IMR-90 (cell line): ENCODE measurements at regions not wholly inside any gene's neighbourhood (a gene's known extent, or its start where the extent isn't known, plus 50 kb on each side); places are given as distances from the start of the nearest gene placed in this dataset.

Experiments
- ATAC-seq: fragments of 200-7000 bp; cut with Tn5 transposase; 2 replicates; pipeline ENCODE4 v1.9.1; 2020; ENCODE audit warnings: low read depth, mild to moderate bottlenecking, moderate library complexity
- BruUV-seq: library from RNA; stranded (reverse); fragments of 400-500 nt; replicated peaks from 2 replicates; lab custom pipeline; 2021; lab: Mats Ljungman, UMichigan
- CTCF ChIA-PET: fragments of 300-600 bp; formaldehyde crosslinking; extraction: SDS; loops from one replicate; lab custom pipeline; 2021; ENCODE audit warnings: antibody characterized with exemption; lab: Yijun Ruan, JAX
- POLR2A ChIA-PET: fragments of 300-600 bp; sonication (Branson Sonifier 250); formaldehyde crosslinking; loops from one replicate; lab custom pipeline; 2022; ENCODE audit warnings: antibody characterized with exemption; ENCODE audit not compliant: unreplicated experiment; lab: Charles Lee
- DNase-seq: peaks from one replicate; pipeline ENCODE4 v3.0.0; 2013
- H2AFZ ChIP-seq: replicated peaks from 2 replicates; pipeline ENCODE3; 2013; ENCODE audit warnings: low read length, mild to moderate bottlenecking; ENCODE audit not compliant: poor library complexity
- H2AK5ac ChIP-seq: 2 replicates; pipeline ENCODE4 v1.6.1; 2013; ENCODE audit warnings: low read depth, low read length, inconsistent platforms
- H2AK9ac ChIP-seq: replicated peaks from 2 replicates; pipeline ENCODE3; 2013; ENCODE audit warnings: mild to moderate bottlenecking, low read depth, low read length, moderate library complexity; ENCODE audit not compliant: poor library complexity
- H2BK120ac ChIP-seq: 2 replicates; pipeline ENCODE4 v1.6.1; 2013; ENCODE audit warnings: low read depth, low read length, inconsistent platforms
- H2BK15ac ChIP-seq: 3 replicates; pipeline ENCODE4 v1.6.1; 2013; ENCODE audit warnings: low read depth, low read length, inconsistent platforms
- H2BK20ac ChIP-seq: 2 replicates; pipeline ENCODE4 v1.6.1; 2013; ENCODE audit warnings: low read depth, mild to moderate bottlenecking, inconsistent platforms, low read length, moderate library complexity
- H2BK5ac ChIP-seq: 2 replicates; pipeline ENCODE4 v1.6.1; 2013; ENCODE audit warnings: mild to moderate bottlenecking, low read depth, low read length, inconsistent platforms; ENCODE audit not compliant: poor library complexity, severe bottlenecking
- H3K14ac ChIP-seq: replicated peaks from 2 replicates; pipeline ENCODE4 v1.6.1; 2013; ENCODE audit warnings: low read depth, low read length, inconsistent platforms
- H3K18ac ChIP-seq: 2 replicates; pipeline ENCODE4 v1.6.1; 2013; ENCODE audit warnings: low read depth, low read length, control low read depth
- H3K23ac ChIP-seq: 2 replicates; pipeline ENCODE4 v1.6.1; 2013; ENCODE audit warnings: low read depth, low read length, inconsistent platforms
- H3K27ac ChIP-seq: 2 replicates; pipeline ENCODE4 v1.5.1; 2013; ENCODE audit warnings: mild to moderate bottlenecking, control low read depth, low read length; ENCODE audit not compliant: insufficient read depth
- H3K27me3 ChIP-seq: 2 replicates; pipeline ENCODE4 v1.6.1; 2013; ENCODE audit warnings: low read length; ENCODE audit not compliant: control insufficient read depth, insufficient read depth
- H3K36me3 ChIP-seq: 2 replicates; pipeline ENCODE4 v1.6.1; 2013; ENCODE audit warnings: low read length, mixed read lengths; ENCODE audit not compliant: control insufficient read depth, insufficient read depth
- H3K4ac ChIP-seq: 2 replicates; pipeline ENCODE4 v1.6.1; 2013; ENCODE audit warnings: low read depth, low read length, inconsistent platforms
- H3K4me1 ChIP-seq: 2 replicates; pipeline ENCODE4 v1.6.1; 2013; ENCODE audit warnings: low read length, mixed read lengths; ENCODE audit not compliant: control insufficient read depth, insufficient read depth
- H3K4me2 ChIP-seq: 2 replicates; pipeline ENCODE4 v1.6.1; 2013; ENCODE audit warnings: low read depth, mild to moderate bottlenecking, control low read depth, low read length, moderate library complexity
- H3K4me3 ChIP-seq: 2 replicates; pipeline ENCODE4 v1.5.1; 2013; ENCODE audit warnings: low read depth, mild to moderate bottlenecking, control low read depth, low read length, moderate library complexity; ENCODE audit not compliant: insufficient read depth
- H3K56ac ChIP-seq: 2 replicates; pipeline ENCODE4 v1.6.1; 2013; ENCODE audit warnings: low read length, inconsistent platforms; ENCODE audit not compliant: insufficient read depth; ENCODE audit errors: extremely low read depth
- H3K79me1 ChIP-seq, 2 experiments: 2 replicates each; pipeline ENCODE4 v1.6.1; 2013; ENCODE audit warnings: low read length in 2 of 2, inconsistent platforms in 1 of 2, low read depth in 1 of 2
- H3K9ac ChIP-seq: 2 replicates; pipeline ENCODE4 v1.6.1; 2013; ENCODE audit warnings: low read depth, low read length, control low read depth
- H3K9me1 ChIP-seq: 2 replicates; pipeline ENCODE4 v1.6.1; 2013; ENCODE audit warnings: low read length, inconsistent platforms; ENCODE audit not compliant: insufficient read depth
- H3K9me3 ChIP-seq: 2 replicates; pipeline ENCODE4 v1.6.1; 2013; ENCODE audit warnings: low read length; ENCODE audit not compliant: control insufficient read depth, insufficient read depth
- H4K20me1 ChIP-seq: 2 replicates; pipeline ENCODE4 v1.6.1; 2013; ENCODE audit warnings: low read length, inconsistent platforms; ENCODE audit not compliant: insufficient read depth
- H4K5ac ChIP-seq: 2 replicates; pipeline ENCODE4 v1.6.1; 2013; ENCODE audit warnings: mild to moderate bottlenecking, low read depth, low read length, control low read depth
- H4K8ac ChIP-seq, 2 experiments: 2 replicates each; pipeline ENCODE4 v1.6.1; 2013; ENCODE audit warnings: low read depth in 2 of 2, low read length in 2 of 2, control low read depth in 1 of 2, inconsistent platforms in 1 of 2
- H4K91ac ChIP-seq: 2 replicates; pipeline ENCODE4 v1.6.1; 2013; ENCODE audit warnings: low read depth, low read length, inconsistent platforms; ENCODE audit not compliant: insufficient read depth
- CEBPB ChIP-seq: IDR thresholded peaks from 2 replicates; pipeline ENCODE4 v1.6.1; 2012; ENCODE audit warnings: low read depth, low read length, improper control_type of control experiment
- FOS ChIP-seq: fragments of 150-350 bp; IDR thresholded peaks from 2 replicates; pipeline ENCODE4 v1.6.1; 2016; ENCODE audit warnings: low read depth, low read length
- MAFK ChIP-seq: IDR thresholded peaks from 2 replicates; pipeline ENCODE4 v1.6.1; 2012; ENCODE audit warnings: low read depth, low read length, improper control_type of control experiment
- MAZ ChIP-seq: IDR thresholded peaks from 2 replicates; pipeline ENCODE4 v1.6.1; 2012; ENCODE audit warnings: low read depth, mild to moderate bottlenecking, low read length, improper control_type of control experiment, moderate library complexity, borderline replicate concordance
- MXI1 ChIP-seq: IDR thresholded peaks from 2 replicates; pipeline ENCODE4 v1.6.1; 2012; ENCODE audit warnings: low read depth, mild to moderate bottlenecking, low read length, moderate library complexity, borderline replicate concordance
- NFE2L2 ChIP-seq: fragments of 150-350 bp; IDR thresholded peaks from 2 replicates; pipeline ENCODE4 v1.6.1; 2016; ENCODE audit warnings: low read depth, mild to moderate bottlenecking, low read length
- RAD21 ChIP-seq: IDR thresholded peaks from 2 replicates; pipeline ENCODE4 v1.6.1; 2012; ENCODE audit warnings: low read length, improper control_type of control experiment
- RCOR1 ChIP-seq: IDR thresholded peaks from 2 replicates; pipeline ENCODE4 v1.6.1; 2012; ENCODE audit warnings: mild to moderate bottlenecking, low read length, improper control_type of control experiment; ENCODE audit not compliant: insufficient replicate concordance
- RFX5 ChIP-seq: IDR thresholded peaks from 2 replicates; pipeline ENCODE4 v1.8.0; 2012; ENCODE audit warnings: low read depth, mild to moderate bottlenecking, low read length, moderate library complexity
- WGBS, 2 experiments: methylation state at CpG; one replicate each; pipeline versions ENCODE4 v1.1.5 to v1.1.7; 2013; ENCODE audit warnings: missing lambda C conversion rate in 2 of 2; ENCODE audit not compliant: insufficient read length in 1 of 2; ENCODE audit errors: extremely low coverage in 2 of 2; 5-methylcytosine and 5-hydroxymethylcytosine counted together
- dilution Hi-C: fragments of 300-500 bp; cut with HindIII; formaldehyde crosslinking; loops from one replicate; pipeline ENCODE4 v1.14.3; 2018; ENCODE audit warnings: low sequenced_read_pairs; ENCODE audit not compliant: unreplicated experiment
- in situ Hi-C: fragments of 300-500 bp; cut with MboI; formaldehyde crosslinking; loops from 3 replicates; pipeline ENCODE4 v1.14.3; 2019; ENCODE audit warnings: low sequenced_read_pairs, inconsistent platforms, mixed read lengths
- intact Hi-C: fragments of 100-400 bp; cut with micrococcal nuclease; formaldehyde crosslinking; loops from 2 replicates; pipeline ENCODE4 v1.10.0; 2022
- TF ChIP-seq, protein P1 (sequence below): fragments of 150-350 bp; IDR thresholded peaks from 2 replicates; pipeline ENCODE4 v1.6.1; 2016; ENCODE audit warnings: low read depth, mild to moderate bottlenecking, low read length, moderate library complexity, borderline replicate concordance
- TF ChIP-seq, protein P2 (sequence below): fragments of 150-350 bp; IDR thresholded peaks from 2 replicates; pipeline ENCODE4 v1.6.1; 2017; ENCODE audit warnings: mild to moderate bottlenecking, antibody characterized with exemption, low read length, low read depth
- TF ChIP-seq, protein P3 (sequence below): conservative IDR thresholded peaks from 2 replicates; pipeline ENCODE4 v1.5.1; 2012; ENCODE audit warnings: mild to moderate bottlenecking, low read depth, low read length, improper control_type of control experiment

DNA sequence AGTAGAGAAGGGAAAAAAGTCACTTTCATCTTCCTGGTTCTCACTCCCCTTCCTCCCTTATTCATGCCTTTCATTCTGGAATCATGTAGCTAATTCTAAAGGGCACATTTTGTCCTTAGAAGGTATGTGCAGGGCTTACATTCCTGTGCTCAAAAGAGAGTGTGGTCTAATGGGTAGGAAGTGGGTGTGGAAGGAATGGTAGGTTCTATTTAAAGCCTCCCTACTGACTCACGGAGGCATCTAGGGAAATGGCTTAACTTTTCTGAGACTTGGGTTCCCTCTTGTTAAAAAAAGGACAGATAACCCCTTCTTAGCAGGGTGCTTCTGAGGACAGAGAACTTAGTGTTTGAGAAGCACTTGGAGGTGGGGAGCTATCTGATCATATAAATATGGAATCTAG, 249.3 kb upstream of the DUSP10 start:
- Histone ChIP-seq H4K91ac (peak overlapping the region; percentile 69), H2AK5ac (peak overlapping the region; percentile 64; the same call in 1 of the 2 replicates), H3K56ac (no peak overlapping the region), H3K4me2 (no peak overlapping the region), H3K4me3 (no peak overlapping the region), H3K9ac (no peak overlapping the region), H3K9me3 (no peaks in the 10 kb centered on the region), H3K4me1 (peaks cover 38% of the 10 kb centered on the region), H3K79me1 (no peaks in the 10 kb centered on the region), H2BK15ac (0 out of 3 replicates have a peak overlapping the region, but pooled peaks have one; percentile 86), H2BK5ac (peak overlapping the region; percentile 46), H3K18ac (peak overlapping the region; percentile 81; the same call in 1 of the 2 replicates), H3K9me1 (peaks cover 30% of the 10 kb centered on the region), H4K5ac (no peak overlapping the region; the same call in 1 of the 2 replicates), H3K14ac (peak overlapping the region; percentile 32), H3K36me3 (no peaks in the 10 kb centered on the region), H2AFZ (no peak overlapping the region), H2BK20ac (peak overlapping the region; percentile 79), H4K20me1 (no peaks in the 10 kb centered on the region), H3K27ac (no peak overlapping the region), H3K4ac (peak overlapping the region; percentile 73), H3K27me3 (no peaks in the 10 kb centered on the region), H2AK9ac (no peak overlapping the region), H3K23ac (peak overlapping the region; percentile 26; the same call in 1 of the 2 replicates), H4K8ac (peak overlapping the region; percentile 38 to 56; a peak in 3 of 4 replicates), H2BK120ac (peak overlapping the region; percentile 73)
- no CpG with 5 or more reads among the region's 1 CpG for WGBS, 2 experiments
- dilution Hi-C loops = no loop called here
- TF ChIP-seq MAFK (no peak), RAD21 (no peak), FOS (no peak), NFE2L2 (no peak), CEBPB (no peak), RFX5 (no peak), MXI1 (no peak), MAZ (no peak), RCOR1 (no peak)
- TF ChIP-seq, protein P1, sequence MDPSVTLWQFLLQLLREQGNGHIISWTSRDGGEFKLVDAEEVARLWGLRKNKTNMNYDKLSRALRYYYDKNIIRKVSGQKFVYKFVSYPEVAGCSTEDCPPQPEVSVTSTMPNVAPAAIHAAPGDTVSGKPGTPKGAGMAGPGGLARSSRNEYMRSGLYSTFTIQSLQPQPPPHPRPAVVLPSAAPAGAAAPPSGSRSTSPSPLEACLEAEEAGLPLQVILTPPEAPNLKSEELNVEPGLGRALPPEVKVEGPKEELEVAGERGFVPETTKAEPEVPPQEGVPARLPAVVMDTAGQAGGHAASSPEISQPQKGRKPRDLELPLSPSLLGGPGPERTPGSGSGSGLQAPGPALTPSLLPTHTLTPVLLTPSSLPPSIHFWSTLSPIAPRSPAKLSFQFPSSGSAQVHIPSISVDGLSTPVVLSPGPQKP = no peak
- TF ChIP-seq, protein P2, sequence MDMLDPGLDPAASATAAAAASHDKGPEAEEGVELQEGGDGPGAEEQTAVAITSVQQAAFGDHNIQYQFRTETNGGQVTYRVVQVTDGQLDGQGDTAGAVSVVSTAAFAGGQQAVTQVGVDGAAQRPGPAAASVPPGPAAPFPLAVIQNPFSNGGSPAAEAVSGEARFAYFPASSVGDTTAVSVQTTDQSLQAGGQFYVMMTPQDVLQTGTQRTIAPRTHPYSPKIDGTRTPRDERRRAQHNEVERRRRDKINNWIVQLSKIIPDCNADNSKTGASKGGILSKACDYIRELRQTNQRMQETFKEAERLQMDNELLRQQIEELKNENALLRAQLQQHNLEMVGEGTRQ = no peak
- TF ChIP-seq, protein P3, sequence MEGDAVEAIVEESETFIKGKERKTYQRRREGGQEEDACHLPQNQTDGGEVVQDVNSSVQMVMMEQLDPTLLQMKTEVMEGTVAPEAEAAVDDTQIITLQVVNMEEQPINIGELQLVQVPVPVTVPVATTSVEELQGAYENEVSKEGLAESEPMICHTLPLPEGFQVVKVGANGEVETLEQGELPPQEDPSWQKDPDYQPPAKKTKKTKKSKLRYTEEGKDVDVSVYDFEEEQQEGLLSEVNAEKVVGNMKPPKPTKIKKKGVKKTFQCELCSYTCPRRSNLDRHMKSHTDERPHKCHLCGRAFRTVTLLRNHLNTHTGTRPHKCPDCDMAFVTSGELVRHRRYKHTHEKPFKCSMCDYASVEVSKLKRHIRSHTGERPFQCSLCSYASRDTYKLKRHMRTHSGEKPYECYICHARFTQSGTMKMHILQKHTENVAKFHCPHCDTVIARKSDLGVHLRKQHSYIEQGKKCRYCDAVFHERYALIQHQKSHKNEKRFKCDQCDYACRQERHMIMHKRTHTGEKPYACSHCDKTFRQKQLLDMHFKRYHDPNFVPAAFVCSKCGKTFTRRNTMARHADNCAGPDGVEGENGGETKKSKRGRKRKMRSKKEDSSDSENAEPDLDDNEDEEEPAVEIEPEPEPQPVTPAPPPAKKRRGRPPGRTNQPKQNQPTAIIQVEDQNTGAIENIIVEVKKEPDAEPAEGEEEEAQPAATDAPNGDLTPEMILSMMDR = no peak
- in situ Hi-C loops = loop anchor here (10.0 kb wide), 2 partner anchors 246 to 464 kb away; partner anchors contain the start of gene DUSP10
- CTCF ChIA-PET = interaction anchor here (1.8 to 1.9 kb wide), 2 partner anchors 53 to 464 kb away, joined by 3 to 6 read pairs; no protein-coding TSS in a partner anchor
- POLR2A ChIA-PET = no interaction called here
- ATAC-seq (0 out of 2 replicates have a peak, but pooled peaks have one; percentile 16), DNase-seq (peak; percentile 67)
- intact Hi-C loops = loop anchor here (10.0 kb wide), 1 partner anchor 464 kb away; no protein-coding TSS in a partner anchor
- no TSS peak for BruUV-seq
